DMS53 treated with DMSO at 0.1 percent for 48 hours (cell line): ENCODE measurements at regions not wholly inside any gene's neighbourhood (a gene's known extent, or its start where the extent isn't known, plus 50 kb on each side); places are given as distances from the start of the nearest gene placed in this dataset.
A peak's percentile ranks its signal among the peaks of the same experiment; 100 is the strongest.
"Not testable (repeated sequence)": the region's sequence is repeated elsewhere in the genome, so short reads cannot be mapped to it uniquely, and the experiment has no call there.

Source experiments
- DNase-seq: peaks from one replicate; lab custom pipeline; 2025; ENCODE audit not compliant: unreplicated experiment; lab: John Stamatoyannopoulos, UW

DNA sequence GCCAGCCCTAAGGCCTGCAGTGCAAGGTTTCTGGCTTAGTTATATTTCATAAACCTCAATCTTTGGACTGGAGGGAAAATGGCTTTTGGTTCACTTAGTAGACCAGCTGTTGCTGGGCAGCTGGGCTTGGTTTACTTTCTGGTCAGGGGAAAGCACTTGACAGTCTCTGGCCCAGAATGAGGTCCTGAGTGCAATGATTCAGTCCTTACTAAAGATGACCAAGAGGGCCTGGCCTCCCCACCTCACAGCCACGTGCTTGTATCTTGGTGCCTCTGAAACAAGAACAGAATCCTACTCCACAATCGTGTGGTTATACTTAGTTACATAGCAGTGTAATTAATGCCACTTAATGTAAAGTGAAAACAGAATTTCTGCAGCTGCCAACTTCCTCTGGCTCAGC, 325.5 kb upstream of the MEIS1 start:
- peak; percentile 18 for DNase-seq

DNA sequence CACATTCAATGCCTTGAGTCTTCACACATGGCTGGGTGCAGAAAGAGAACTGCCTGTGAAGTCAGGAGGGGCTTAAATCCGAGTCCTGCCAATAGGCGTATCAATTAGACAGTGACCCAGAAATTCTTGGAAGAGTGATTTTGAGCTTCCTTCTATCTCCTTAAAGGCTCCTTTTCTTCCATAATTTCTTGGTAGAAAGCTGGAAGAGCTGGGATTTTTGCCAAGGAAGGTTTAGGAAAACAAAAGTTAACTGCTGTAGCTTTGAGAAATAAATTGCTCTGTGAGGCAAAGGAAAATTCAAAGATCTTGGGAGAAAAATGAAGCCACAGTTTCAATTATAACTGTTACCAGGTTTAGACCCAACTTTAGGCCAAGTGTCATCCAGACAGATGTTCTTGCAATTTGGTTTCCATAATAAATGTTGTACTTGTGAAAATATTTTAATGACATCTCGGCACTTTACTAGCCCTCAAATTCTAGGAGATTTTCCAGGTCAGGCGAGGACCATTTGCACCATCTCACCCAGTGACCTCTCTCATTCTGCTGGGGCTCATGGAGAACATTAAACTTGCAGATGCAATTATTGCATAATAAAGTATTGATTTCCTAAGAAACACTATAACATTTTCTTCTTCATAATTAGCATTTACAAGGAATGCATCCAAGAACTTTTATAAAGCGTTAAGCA, 329.7 kb upstream of the MEIS1 start:
- DNase-seq, result no peak

DNA sequence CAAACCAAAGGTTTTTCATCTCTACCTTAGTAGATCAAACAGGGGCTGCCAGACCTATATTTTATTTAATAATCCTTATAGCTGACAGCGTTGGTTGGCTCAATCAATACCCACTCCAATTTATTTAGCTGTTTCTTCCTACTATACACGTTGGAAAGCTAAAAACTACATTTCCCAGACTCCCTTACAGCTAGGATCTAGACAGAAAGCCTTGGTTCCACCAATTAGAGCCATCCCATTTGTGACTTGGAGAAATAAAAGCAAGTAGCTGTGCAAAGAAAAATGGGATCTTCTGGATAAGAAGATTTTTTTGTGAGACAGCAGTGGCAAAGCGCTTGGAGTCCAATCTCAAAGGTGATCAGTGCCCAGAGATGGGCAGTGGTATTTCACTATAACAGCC, 331.3 kb upstream of the MEIS1 start:
- DNase-seq, result no peak

DNA sequence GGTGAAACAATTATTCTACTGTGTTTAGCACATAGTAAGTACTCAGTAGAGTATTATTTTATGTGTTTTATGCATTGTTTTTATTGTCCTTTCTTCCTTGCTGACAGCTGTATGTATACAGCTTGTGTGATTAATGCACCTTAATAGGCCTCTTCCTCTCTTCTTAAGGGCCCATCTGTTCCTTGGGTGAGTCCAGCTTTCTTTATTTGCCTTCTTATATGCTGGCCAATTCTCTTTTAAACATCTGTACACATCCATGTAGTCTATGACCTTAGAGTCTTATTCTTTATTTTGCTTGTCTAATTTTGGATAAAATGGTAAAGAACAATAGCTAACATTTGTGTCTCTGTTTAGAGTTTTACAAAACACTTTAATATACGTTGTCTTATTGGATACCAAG, 333.7 kb upstream of the MEIS1 start:
- DNase-seq, result no peak

DNA sequence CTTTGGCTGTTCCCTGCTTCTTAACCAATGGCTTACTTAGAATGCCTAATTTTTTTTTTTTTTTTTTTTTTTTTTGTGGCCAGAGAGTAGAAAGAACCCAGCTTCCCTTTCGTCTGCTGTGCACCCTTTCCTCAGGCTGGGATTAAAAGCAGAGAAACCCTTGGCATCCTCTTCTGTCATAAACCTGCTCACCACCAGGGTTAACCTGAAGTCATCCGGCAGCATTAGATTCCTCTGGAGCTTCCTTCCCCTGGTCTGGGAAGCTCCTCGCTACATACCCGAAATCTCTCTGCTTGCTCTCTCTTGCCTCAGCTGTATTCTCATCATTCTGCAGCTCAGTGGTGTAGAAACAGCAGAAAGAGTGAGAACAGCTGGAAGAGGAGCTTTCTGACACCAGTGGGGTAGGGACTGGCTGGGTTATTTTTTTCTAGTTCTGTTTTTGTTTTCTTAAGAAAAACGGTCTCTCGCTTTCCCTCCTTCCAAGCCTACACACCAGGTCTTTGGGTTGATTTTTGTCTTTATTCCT, 339.0 kb upstream of the MEIS1 start:
- no peak for DNase-seq

DNA sequence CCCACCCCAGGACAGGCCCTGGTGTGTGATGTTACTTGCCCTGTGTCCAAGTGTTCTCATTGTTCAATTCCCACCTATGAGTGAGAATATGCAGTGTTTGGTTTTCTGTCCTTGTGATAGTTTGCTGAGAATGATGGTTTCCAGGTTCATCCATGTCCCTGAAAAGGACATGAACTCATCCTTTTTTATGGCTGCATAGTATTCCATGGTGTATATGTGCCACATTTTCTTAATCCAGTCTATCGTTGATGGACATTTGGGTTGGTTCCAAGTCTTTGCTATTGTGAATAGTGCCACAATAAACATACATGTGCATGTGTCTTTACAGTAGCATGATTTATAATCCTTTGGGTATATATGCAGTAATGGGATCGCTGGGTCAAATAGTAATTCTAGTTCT, 340.2 kb upstream of the MEIS1 start:
- DNase-seq, result not testable (repeated sequence)

DNA sequence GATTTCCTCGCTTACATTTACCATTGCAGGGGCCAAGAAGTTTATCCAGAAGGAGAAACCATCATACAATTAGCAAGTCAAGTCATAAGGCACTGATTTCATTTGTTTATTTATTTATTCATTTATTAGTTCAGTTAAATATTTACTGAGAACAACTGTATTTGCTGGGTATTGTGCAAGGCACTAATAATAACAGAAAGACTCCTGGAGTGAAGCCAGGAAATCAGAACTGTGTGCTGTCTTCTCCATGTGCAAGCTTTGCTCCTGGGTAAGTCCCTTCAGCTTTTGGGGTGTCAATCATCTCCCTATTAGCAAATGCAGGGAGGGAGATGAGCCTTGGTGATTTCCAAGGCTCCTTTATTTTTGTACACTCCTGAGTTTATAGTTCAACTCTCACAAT, 341.6 kb upstream of the MEIS1 start:
- DNase-seq, result no peak

DNA sequence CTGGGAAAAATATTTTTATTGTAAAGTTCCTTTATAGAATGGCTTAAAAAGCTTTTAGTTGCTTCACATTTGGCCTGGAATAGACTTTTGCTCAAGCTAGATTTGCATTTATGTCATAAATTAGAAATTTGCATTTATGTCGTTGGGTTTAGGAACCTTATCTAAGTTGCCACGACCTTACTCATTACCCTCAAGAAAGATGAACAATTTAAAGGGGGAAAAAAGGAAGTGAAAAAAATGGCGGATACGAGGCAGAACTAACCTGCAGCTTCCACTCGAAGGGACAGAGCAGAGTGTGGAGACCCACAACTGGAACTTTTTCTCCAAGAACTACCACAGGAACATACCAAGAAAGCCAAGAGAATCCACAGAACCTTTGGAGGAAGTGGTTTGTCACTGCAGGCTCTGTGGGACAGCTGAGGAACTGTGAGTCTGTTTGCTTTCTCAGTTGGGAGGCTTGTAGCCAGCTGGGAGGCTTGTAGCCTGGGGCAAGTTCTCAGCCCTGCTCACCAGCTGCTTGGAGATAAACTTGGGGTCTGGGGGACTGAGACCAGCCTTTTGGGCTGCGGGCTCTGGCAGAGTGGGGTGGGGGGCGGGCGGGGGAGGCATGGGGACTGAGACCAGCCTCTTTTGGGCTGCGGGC, 349.9 kb upstream of the MEIS1 start:
- DNase-seq, result no peak

DNA sequence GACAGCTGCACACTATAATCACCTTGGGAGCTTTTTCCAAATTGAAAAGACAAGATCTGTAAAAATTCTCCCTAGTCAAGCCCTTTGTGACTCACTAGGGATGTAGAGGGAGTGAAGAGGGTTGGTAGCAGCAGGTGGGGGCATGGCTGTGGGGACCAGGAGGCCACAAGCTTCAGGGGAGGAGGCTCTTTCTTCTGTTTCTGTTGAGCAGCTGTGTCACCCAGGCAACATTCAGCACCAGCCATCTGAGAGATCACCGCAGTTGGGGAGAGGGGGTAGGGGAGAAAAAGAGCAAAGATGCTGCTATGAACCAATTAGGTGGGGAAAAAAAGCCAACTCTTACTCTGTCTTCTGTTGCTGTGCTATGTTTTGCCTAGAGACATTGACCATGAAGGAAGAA, 352.3 kb upstream of the MEIS1 start:
- no peak for DNase-seq

DNA sequence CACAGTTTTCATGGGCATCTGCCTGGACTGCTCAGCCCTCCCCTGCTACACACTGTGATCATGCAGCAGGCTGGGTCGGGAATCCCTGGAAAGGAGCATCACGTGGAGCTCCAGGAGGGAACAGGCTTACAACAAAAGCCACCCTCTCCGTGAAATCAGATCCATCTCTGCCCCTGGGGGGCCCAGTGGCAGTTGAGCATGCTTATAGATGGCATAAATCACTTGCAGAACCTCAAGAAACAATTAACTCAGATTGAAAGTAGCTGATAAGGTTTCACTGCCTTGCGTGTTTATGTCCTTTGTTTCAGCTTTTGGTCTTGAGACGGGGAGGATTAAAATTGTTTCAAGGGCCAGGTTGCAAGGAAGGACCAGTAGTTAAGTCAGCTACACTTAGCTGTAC, 354.8 kb upstream of the MEIS1 start:
- DNase-seq, result no peak

DNA sequence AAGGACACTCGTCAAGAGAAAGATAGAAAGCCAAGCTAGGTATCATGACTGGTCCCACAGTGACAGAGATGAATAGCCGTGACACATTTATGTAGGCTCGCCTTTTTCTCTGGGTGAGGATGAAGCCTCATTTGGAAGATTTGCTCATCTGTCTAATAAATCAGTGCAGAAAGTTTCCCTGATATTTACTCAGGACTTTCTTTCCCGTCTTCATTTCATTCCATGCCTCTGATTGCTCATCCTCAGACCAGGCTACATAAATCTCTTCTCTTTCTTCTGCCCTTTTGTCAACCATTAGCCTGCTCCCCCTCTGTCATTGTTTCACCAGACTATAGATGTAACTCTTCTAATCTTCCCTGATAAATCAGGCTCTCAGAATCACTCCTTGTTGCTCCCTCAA, 361.8 kb upstream of the MEIS1 start:
- no peak for DNase-seq

DNA sequence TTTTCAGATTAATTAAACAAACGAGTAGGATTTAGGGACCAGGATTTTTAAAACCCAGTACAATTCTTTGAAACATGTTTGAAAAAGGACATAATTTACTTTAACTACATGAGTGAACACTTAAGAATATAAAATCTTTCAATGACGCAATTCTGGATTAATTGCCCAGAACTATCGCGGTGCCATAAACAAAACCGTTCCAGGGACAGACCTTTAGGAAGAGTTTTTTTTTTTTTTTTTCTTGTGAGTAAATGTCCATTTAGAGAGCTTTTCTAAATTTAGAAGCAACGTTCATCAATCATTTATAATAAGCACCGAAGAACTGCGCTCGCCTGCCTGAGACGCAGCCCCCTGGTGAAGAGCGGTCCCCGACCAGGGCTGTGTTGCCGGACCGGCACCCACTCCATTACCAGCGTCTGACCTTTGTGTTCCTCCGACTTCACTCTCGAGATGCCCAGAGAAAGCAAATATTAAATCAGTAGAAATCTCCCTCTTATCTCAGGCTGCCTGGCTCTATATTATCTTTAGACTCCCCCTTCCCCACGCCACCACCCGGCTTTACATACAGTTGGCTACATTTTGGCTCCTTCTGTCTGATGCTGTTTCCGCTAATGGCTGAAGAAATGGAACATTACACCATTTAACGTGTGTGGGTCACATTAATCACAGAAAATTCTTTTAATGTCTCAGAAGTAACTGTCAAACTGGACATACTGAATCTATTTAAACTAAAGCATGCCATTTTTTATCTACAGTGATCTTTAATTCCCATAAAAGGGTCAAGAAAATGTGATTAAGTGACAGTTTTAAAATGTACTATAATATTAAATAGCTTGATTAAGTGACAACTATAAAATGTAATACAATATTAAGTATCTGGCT, 364.0 kb upstream of the MEIS1 start:
- no peak for DNase-seq

DNA sequence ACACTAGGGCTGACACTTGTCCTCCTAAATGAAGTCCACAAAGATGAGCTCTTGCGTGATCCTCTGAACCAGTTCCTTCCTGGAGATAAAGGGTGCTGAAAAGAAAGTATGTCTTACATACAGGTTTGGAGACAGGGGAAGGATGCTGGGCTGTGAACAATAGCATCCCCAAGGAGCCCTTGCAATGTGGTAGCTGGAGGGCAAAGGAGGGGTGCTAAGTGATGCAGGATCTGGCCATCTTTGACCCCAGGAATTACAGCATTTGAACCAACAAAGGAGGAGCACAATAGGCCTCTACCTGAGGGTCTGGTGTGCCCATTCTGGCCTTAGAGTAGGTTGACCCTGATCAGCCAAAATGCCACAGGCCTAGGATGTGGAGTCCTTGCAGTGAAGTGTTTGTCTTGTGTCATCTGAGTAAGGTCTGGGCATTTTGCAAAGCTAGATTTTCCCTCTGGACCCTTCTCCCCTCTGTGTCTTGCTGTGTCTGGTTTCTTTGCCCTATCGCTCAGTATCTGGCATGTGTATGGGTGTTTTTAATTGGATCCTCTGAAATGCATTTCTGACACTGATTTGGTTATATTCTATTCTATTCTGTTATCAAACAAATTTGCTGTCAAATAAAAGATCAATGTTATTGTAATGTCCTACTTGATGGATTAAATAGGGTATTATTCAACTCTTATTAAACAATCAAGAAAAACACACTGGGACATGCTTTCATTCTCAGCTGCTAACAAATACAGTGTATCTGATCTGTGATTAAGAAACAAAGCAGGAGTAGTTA, 364.8 kb upstream of the MEIS1 start:
- no peak for DNase-seq

DNA sequence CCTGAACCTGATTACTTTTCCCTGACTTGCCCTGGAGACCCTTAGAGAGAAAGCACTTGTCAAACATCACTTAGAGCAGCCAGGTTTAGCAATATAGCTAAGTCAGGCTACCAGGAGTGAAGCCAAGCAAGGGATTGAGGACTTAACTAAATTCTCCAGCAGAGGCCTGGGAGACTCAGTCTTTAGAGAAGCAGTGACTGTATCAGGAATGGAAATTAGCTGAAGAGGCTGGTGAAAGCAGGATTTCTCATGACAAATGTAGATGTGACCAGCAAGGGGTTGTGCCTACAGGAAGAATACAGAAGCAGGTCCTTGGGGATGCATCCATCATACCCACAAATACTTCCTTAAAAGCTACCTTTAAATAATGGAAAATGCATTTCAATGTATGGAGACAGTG, 368.9 kb upstream of the MEIS1 start:
- no peak for DNase-seq

DNA sequence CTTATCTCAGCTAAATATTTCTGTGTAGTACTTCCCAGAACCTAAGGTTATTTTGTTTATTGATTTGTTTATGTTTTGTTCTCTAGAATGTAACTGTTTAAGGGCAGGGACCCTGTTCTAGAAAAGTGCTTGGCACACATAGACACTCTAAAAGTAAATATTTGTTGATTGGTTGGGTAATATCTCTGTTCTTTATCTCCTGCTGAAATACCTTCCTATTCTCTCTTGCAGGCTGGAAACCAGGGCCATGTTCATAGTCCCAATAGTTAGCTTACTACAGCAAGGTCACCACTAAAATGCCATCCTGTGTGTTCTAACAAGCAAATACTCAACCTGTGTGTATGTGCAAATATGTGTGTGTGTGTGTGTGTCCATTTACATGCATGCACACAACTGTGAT, 375.6 kb upstream of the MEIS1 start:
- no peak for DNase-seq

DNA sequence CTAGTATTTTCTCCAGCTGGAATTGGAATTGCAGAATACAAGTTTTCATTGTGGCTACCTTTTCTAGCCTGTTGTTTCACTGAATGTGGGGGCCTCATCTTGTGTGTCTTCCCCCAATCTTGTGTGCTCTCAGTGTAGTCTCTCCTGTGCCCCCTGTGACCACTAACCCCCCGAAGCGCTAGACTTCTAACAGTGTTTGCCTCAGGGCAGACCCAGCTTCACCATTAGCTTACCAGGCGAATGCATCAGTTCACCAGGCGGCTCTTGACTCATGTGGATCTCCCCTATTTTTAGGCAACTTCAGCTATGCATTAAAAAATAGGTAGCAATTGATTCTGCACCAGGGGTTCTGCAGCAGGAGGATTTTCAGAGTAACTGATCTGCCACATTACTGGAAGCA, 376.2 kb upstream of the MEIS1 start:
- DNase-seq, result no peak

DNA sequence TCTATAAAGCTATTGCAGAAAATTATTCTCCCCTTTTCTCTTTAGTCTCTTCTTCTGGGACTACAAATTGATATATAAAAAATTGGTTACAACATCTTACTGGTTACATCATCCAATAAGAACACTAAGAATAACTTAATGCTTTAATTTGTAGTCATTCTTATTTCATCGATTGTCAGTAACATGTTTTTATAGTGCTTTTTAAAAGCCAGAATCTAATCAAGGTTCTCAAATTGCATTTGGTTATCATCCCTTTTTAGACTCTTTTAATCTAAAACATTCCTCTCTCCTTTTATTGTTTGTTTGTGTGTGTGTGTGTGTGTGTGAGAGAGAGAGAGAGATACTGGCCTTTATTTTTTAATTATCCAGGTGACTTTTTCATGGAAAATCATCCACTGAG, 377.1 kb upstream of the MEIS1 start:
- DNase-seq, result no peak

DNA sequence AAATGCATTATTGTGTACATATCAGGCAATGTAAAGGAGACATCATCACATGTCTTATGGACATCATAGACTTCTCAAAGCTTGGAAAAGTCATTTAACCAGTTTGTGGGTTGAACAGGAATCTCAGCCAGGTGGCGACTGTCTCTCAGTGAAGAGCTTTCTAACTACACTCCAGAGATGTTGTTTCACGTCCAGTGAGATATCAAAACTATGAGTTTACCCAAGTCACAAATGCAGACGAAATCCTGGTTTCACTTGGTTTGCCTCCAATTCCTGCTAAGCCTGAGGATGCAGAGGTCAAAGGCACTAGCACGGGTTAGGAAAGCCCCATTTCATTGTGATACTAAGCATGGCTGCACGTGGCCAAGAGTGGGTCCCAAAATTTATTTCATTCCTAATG, 384.5 kb upstream of the MEIS1 start:
- no peak for DNase-seq

DNA sequence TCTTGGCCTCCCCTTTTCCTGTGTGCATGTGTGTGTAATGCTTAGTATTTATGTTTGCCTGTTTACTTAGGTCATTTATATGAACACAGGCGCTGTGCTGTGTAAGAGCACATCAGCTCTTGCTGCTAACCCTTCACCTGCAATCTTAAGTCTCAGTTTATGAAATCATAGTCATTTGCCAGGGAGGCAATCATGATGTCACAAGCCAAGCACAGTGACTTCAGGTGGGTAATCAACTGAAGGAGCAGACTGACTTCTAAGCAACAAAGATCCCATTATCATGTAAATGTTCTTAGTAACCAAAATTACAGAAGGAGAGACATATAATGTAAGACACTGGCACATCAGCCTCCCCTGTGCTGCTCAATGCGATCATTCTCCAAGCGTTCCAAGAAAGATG, 386.3 kb upstream of the MEIS1 start:
- no peak for DNase-seq

DNA sequence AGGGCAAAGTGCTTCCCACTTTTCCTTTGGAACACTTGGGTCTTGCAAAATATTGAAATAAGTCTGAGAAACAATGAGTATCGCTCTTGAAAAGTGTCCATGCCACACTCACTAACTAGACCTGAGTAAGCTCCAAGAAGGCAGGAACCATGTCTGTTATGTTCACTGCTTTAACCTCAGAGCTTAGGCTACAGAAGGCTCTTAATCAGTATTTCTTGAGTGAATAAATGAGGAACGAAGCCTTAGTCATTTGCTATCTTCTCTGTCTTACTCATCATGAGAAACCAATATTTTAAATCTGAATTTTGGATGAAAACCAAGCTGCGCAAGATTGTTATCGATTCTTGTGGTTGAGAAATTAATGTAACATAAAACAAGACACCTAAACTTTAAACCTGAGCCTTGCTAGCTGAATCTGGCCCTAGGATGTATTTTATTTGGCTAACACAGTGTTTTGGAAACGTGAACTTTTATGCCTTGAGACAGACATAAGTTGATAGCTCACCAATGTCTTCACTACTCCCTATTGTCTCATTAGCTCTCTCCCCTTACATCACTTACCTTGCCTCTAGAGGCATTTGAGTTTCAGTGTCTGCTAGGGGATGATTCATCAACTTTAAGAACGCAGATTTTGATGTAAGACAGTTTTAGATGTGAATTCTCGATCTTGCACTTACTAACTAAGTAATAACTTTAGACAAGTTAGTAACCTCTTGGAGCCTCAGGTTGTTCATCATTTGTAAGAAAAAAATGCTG, 392.8 kb upstream of the MEIS1 start:
- no peak for DNase-seq
